C4-2B (cell line): ENCODE measurements at regions not wholly inside any gene's neighbourhood (a gene's known extent, or its start where the extent isn't known, plus 50 kb on each side); places are given as distances from the start of the nearest gene placed in this dataset.

Experiments
- H3K27ac ChIP-seq: fragments of 450-650 bp; 2 replicates; pipeline ENCODE4 v1.5.1; 2017
- CTCF ChIP-seq: fragments of 450-650 bp; conservative IDR thresholded peaks from 2 replicates; pipeline ENCODE4 v1.5.1; 2017; ENCODE audit warnings: mild to moderate bottlenecking
- ZFX ChIP-seq: fragments of 450-650 bp; IDR thresholded peaks from 2 replicates; pipeline ENCODE4 v1.6.1; 2017

GRCh38 chr12:92995258-92995903 lies 66.3 kb upstream of the EEA1 start:
- no peak overlapping the region for H3K27ac ChIP-seq
- TF ChIP-seq ZFX (no peak), CTCF (no peak)

DNA sequence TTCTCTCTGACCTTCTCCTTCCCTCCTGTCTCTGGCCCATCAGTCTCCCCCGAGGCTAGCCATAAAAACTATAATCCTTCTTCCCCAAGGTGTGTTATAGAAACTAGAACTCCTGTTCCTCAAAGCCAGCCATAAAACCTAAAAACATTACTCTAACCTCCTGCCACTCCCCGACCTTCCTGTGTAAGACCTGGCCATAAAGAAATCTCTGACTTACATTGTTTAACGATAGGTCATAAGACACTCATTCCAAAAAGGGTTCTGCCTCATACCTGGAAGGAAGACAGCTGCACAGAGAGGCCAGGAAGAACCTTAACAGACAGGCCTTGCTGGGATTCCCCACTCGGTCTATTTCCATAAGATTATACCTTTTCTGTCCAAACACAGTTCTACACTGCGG lies 70.9 kb upstream of the EEA1 start:
- no peak overlapping the region for H3K27ac ChIP-seq
- no peak for TF ChIP-seq CTCF
- no peak for TF ChIP-seq ZFX

DNA sequence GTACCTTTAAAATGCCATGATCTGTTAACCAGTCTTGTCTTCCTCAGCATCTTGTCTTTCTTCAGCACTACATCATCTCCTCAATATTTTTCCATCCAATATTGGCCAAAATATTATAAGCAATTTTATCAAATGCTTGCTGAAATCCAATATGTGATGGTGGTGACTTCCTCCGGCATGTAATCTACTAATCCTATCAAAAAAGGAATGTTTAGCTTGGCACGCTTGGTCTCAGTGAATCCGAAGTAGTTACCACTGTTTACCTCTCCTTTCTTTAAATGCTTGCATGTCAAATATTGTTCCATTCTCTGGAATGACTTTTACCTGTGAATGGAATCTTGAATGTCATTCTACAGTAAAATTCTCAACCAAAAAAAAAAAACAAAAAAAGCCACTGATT lies 72.3 kb upstream of the EEA1 start:
- no peak overlapping the region for H3K27ac ChIP-seq
- TF ChIP-seq CTCF, result no peak

- TF ChIP-seq CTCF (no peak), ZFX (no peak)
- H3K27ac ChIP-seq, result no peak overlapping the region
Measured at GRCh38 chr12:93002293-93003054, 73.4 kb upstream of the EEA1 start.

DNA sequence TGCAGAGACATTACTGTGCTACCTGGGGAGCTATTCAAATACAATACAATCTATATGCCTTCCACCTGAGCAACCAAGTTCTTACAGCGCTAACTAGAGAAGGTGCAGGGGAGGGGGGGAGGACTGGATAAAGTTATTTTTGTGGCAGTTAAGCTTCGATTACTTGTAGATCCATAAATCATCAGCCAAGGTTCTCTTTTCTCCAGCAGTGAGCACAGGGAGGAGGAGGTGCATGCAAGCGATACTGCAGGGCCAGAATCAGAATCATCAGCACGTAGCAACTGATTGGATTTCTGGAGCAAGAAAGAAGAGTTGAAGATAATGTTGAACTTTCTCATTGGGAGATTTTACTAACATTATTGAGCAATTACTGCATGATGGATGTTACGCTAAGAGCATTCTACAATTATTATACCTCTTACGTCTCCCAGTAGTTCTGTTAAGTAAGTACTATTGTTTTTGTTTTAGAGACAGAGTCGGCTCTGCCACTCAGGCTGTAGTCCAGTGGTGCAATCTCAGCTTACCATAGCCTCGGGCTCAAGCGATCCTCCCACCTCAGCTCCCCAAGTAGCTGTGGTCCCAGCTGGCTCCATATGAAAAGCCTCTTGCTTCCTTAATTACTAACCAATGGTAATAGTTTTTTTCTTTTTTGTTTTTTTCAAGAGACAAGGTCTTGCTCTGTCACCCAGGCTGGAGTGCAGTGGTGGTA lies 74.6 kb upstream of the EEA1 start:
- no peak for TF ChIP-seq ZFX
- no peak for TF ChIP-seq CTCF
- H3K27ac ChIP-seq, result no peak overlapping the region

DNA sequence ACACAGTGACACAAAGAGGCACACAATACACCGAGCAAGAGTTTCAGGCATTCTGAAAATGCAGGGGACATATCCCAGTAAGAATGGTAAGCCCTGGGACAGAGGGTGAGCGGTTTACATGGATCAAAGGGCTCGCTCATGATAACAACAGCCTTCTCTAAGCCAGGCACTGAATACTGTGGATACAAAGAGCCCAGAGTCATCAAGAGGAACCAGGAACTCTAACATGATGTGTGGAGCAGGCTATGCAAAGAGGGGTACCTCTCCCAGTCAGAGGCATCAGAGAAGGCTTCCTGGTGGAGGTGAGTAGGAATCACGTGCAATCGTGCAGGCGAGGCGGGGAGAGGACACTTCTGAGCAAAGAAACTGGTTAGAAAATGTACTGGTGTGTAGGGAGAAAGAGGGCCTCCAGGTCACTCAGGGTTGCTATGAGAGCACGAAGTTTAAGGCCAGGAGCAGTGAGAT lies 76.9 kb upstream of the EEA1 start:
- no peak overlapping the region for H3K27ac ChIP-seq
- no peak for TF ChIP-seq CTCF
- TF ChIP-seq ZFX, result no peak
